HepG2 (cell line): ENCODE measurements at regions not wholly inside any gene's neighbourhood (a gene's known extent, or its start where the extent isn't known, plus 50 kb on each side); places are given as distances from the start of the nearest gene placed in this dataset.

Experiments
- CBFB ChIP-seq: sonication (generic); formaldehyde crosslinking; IDR thresholded peaks from 2 replicates; pipeline ENCODE4 v1.4.0; 2020; ENCODE audit warnings: missing genetic modification reagents
- CREB1 ChIP-seq, 2 experiments: fragments of 450-650 bp in 1 of 2; IDR thresholded peaks; 2 replicates each; pipeline ENCODE4 v1.6.1; 2016 to 2017; ENCODE audit warnings: control low read depth in 1 of 2, mild to moderate bottlenecking in 1 of 2, missing compliant biosample characterization in 1 of 2, missing genetic modification characterization in 1 of 2
- EZH2 ChIP-seq: conservative IDR thresholded peaks from 2 replicates; pipeline ENCODE4 v1.6.1; 2012; ENCODE audit warnings: mild to moderate bottlenecking, low read depth, low read length, moderate library complexity
- PCBP1 ChIP-seq: fragments of 200-400 bp; formaldehyde crosslinking; IDR thresholded peaks from 2 replicates; pipeline ENCODE4 v1.6.1; 2017; ENCODE audit warnings: mild to moderate bottlenecking, low read depth, low read length, borderline replicate concordance
- POLR2AphosphoS5 ChIP-seq: IDR thresholded peaks from 2 replicates; pipeline ENCODE4 v1.6.1; 2012; ENCODE audit warnings: low read depth, low read length
- PPARG ChIP-seq: conservative IDR thresholded peaks from 2 replicates; pipeline ENCODE4 v1.6.1; 2016; ENCODE audit warnings: missing biosample characterization, missing genetic modification reagents
- SPEN ChIP-seq: sonication (generic); formaldehyde crosslinking; IDR thresholded peaks from 2 replicates; pipeline ENCODE4 v1.5.1; 2020; ENCODE audit warnings: low read depth, mild to moderate bottlenecking, missing genetic modification reagents
- ZFP36 ChIP-seq: fragments of 150-350 bp; IDR thresholded peaks from 2 replicates; pipeline ENCODE4 v1.6.1; 2018; ENCODE audit warnings: borderline replicate concordance, low read length, low read depth; ENCODE audit not compliant: partially characterized antibody
- ZNF264 ChIP-seq: sonication (generic); formaldehyde crosslinking; IDR thresholded peaks from 2 replicates; pipeline ENCODE4 v1.4.0; 2020; ENCODE audit warnings: missing genetic modification reagents
- ZNF274 ChIP-seq: sonication (generic); formaldehyde crosslinking; IDR thresholded peaks from 2 replicates; pipeline ENCODE4 v1.5.1; 2020; ENCODE audit warnings: mild to moderate bottlenecking, missing genetic modification reagents
- ZNF644 ChIP-seq: IDR thresholded peaks from 2 replicates; pipeline ENCODE4 v1.6.1; 2016; ENCODE audit warnings: low read depth
- ZNF766 ChIP-seq: sonication (generic); formaldehyde crosslinking; IDR thresholded peaks from 2 replicates; pipeline ENCODE4 v1.5.0; 2020; ENCODE audit warnings: missing genetic modification reagents, borderline replicate concordance
- TF ChIP-seq, protein P1 (sequence below), 2 experiments: sonication (generic) in 1 of 2; formaldehyde crosslinking in 1 of 2; IDR thresholded peaks; 2 replicates each; pipeline versions ENCODE4 v1.5.1 to v1.6.1; 2011 to 2020; ENCODE audit warnings: borderline replicate concordance in 1 of 2, low read depth in 1 of 2, low read length in 1 of 2, mild to moderate bottlenecking in 1 of 2, missing genetic modification reagents in 1 of 2, moderate library complexity in 1 of 2
- TF ChIP-seq, protein P2 (sequence below): sonication (generic); formaldehyde crosslinking; IDR thresholded peaks from 2 replicates; pipeline ENCODE4 v1.8.0; 2022; ENCODE audit warnings: missing genetic modification reagents, mild to moderate bottlenecking, moderate library complexity, borderline replicate concordance

DNA sequence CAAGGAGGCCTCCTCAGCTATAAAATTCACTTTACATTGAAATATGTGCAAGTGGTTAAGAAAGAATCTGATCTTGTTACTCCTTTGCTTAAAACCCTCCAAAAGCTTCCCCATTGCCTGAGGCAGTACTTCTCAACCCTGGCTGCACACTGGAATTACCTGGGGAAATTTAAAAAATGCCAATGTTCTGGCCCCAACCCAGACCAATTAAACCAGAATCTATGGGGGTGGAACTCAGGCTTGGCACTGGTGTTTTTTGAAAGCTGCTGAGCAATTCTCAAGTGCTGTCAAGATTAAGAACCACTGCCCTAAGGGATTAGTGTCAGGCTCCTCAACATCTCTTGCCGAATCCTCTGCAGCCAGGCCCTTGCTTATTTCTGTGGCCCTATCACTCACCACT lies 269.6 kb downstream of the ELAVL2 start:
- TF ChIP-seq, protein P1, sequence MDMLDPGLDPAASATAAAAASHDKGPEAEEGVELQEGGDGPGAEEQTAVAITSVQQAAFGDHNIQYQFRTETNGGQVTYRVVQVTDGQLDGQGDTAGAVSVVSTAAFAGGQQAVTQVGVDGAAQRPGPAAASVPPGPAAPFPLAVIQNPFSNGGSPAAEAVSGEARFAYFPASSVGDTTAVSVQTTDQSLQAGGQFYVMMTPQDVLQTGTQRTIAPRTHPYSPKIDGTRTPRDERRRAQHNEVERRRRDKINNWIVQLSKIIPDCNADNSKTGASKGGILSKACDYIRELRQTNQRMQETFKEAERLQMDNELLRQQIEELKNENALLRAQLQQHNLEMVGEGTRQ (IDR thresholded peaks at IDR 0.05; ENCODE audit: low read depth, low read length) = no peak
- TF ChIP-seq, protein P1 (CRISPR knock-in tag; IDR thresholded peaks at IDR 0.05; ENCODE audit: borderline replicate concordance) = no peak
- TF ChIP-seq ZNF644 (CRISPR knock-in tag) (no peak), CREB1 (IDR thresholded peaks at IDR 0.05) (no peak), CREB1 (CRISPR knock-in tag; IDR thresholded peaks at IDR 0.05) (no peak), ZNF274 (CRISPR knock-in tag) (no peak), CBFB (CRISPR knock-in tag) (no peak), PPARG (CRISPR knock-in tag) (no peak), ZNF264 (no peak), POLR2AphosphoS5 (no peak), EZH2 (no peak), PCBP1 (no peak), ZNF766 (CRISPR knock-in tag) (no peak), ZFP36 (no peak), SPEN (CRISPR knock-in tag) (no peak)
- TF ChIP-seq, protein P2, sequence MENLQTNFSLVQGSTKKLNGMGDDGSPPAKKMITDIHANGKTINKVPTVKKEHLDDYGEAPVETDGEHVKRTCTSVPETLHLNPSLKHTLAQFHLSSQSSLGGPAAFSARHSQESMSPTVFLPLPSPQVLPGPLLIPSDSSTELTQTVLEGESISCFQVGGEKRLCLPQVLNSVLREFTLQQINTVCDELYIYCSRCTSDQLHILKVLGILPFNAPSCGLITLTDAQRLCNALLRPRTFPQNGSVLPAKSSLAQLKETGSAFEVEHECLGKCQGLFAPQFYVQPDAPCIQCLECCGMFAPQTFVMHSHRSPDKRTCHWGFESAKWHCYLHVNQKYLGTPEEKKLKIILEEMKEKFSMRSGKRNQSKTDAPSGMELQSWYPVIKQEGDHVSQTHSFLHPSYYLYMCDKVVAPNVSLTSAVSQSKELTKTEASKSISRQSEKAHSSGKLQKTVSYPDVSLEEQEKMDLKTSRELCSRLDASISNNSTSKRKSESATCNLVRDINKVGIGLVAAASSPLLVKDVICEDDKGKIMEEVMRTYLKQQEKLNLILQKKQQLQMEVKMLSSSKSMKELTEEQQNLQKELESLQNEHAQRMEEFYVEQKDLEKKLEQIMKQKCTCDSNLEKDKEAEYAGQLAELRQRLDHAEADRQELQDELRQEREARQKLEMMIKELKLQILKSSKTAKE (CRISPR knock-in tag) = no peak
